ENCODE measurements at regions not wholly inside any gene's neighbourhood (a gene's known extent, or its start where the extent isn't known, plus 50 kb on each side); places are given as distances from the start of the nearest gene placed in this dataset.
"Not testable (repeated sequence)": the region's sequence is repeated elsewhere in the genome, so short reads cannot be mapped to it uniquely, and the experiment has no call there.

DNA sequence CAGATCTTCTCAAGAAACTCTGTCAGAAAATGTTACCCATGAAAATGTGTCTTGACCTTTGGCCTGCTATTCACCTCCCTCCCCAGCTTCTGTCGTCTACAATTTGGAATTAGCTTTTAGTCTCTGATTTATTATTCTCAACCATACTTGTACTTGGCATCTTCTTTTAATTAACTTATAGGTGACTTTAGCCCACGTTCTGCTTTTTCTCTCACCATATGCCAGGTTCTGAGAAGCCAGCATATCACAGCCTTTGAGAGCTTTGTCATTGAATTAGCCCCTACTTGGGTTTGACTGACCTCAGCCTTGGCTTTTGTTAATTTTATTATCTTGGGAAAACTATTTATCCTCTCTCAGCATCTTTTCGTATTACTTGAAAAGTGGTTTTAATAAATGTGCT, 355.9 kb downstream of the OXSM start:
- no peak for DNase-seq (ENCODE audit: low read depth)

DNA sequence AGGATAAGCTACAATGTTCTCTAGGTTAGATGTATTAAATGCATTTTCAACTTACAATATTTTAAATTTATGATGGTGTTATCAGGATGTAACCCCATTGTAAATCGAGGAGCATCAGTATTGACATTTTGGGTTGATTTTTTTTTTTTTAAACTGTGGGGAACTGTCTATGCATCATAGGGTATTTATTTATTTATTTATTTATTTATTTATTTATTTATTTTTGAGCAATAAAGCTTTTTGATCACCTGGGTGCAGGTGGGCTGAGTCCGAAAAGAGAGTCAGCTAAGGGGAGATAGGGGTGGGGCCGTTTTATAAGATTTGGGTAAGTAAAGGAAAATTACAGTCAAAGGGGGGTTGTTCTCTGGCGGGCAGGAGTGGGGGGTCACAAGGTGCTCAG, 367.5 kb downstream of the OXSM start:
- not testable (repeated sequence) for DNase-seq (ENCODE audit: low read depth)

DNA sequence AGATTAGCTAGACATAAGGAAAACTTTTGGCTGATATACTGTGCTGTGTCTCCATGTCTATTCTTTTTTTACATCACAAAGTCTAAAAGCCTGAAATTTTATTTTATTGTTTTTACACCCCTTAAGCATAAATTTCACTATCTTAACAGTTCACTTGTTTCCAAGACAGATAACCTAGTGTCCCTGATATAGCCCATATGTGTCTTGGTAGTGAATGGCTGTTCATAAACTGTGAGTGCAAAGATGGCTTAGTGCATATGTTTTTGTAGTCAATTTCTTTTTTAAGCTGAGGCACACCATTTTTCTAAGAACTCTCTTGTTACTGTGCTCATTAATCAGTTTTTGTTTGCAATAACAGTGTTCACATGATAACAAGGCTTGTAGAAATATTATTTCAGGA, 381.1 kb downstream of the OXSM start:
- no peak for DNase-seq (ENCODE audit: low read depth)

DNA sequence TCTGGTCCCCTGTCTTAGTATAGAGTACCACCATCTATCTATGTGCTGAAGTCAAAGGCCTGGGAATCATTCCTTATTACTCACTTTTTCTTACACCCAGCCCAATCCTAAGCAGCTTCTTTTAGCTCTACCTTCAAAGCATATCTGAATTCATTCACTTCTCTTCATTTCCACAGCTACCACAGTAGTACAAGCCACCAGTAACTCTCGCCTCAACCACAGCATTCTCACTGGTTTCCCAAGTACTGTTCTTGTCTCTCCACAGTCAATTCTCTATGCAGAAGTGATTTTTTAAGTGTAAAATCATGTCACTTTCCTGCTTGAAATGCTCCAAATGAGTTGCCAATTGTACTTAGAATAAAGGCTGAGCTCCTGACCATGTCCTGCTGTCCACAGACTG, 401.7 kb downstream of the OXSM start:
- DNase-seq (ENCODE audit: low read depth): no peak

DNA sequence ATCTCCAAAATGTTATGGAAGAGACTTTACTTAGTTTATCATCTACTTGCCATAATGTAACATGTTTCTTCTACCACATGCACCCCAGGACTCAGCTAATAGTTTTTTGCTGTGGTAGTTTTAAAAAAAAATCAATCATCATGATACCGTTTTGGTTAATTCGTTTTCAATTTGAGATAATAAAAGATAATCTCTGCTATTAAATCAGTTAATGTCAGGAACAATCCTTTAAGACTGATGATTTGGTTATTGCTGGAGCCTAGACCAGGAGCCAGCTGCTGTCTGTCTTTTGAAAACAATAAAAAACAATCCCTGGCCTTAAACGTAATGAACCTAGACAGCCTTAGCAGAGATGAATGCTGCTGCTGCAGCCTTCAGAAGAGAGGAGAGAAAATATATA, 403.7 kb downstream of the OXSM start:
- no peak for DNase-seq (ENCODE audit: low read depth)

- no peak for DNase-seq (ENCODE audit: low read depth)
Observed at GRCh38 chr3:26196781-26197180, 406.9 kb downstream of the OXSM start.

DNA sequence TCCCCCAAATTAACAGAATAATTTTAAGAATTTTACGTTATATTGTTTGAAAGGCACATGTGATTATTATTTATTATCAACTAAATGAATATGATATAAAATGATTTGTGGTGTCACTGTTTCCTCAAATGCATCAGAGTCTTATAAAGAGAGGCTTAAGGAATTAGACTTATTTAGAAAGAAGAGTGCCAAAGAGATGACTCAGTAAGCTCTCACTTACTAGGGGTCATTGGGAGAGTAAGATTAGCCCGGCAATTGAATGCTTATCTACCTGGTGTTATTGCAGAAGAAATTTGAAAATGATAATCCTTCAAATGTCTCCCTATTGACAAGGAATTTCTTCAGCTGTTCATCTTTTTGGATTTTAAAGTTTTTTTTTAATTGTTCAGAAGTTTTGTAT, 408.7 kb downstream of the OXSM start:
- no peak for DNase-seq (ENCODE audit: low read depth)

DNA sequence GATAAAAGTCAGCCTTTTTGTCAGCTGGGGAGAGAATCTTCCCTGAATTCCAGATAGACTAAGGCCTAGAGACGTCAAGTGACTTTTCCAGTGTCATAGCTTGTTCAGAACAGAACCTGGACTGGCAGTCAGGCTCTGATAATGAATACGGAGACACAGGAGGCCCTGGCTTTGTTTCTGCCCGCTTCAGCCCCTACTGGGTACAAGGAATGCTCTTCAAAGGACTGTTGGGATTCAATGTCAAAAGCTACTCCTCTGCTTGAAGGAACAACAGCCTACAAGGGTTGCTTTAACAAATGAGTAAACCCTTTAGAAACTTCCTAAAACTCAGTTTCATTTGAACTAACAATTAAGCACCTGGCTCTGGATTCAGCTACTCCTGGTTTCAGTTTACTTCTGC, 412.3 kb downstream of the OXSM start:
- DNase-seq (ENCODE audit: low read depth): no peak

DNA sequence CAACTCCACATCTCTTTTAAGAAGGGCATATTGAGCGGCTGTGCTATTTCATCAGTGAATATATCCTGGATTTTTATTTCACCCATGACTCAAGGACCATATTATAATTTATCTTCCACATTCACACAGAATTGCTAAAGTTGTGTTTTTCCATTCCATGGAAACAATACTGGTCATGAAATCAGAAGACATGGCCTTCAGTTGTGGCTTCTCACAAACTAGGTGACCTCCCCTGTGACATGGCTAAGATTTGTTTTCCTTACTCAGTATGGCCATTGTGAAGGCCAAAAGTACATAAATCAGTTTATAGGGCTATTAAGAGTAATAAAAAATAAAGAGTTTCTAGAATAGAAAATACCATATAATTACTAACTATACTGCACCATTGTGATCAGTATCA, 415.6 kb downstream of the OXSM start:
- no peak for DNase-seq (ENCODE audit: low read depth)

DNA sequence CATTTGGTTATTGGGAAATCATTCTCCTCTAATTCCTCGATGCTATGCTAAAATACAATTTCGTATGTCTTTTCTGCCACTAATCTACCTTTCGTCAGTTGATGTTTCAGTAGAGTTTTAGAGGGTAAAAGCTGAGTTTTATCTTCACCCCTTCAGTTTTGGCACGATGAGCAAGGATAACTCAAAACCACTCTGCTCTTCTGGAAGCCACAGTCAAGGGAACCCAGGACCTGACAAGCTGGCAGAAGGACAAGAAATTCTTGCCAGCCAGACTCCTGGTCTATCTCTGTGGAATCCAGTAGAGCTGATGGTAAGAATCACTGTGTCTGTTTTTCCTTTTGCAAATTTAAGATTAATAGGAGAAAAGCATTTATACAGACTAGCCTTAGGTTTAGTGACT, 414.4 kb upstream of the LRRC3B start:
- no peak for DNase-seq (ENCODE audit: low read depth)

- DNase-seq (ENCODE audit: low read depth): no peak
Observed at GRCh38 chr3:26229801-26230200, 392.8 kb upstream of the LRRC3B start.

- no peak for DNase-seq (ENCODE audit: low read depth)
Observed at GRCh38 chr3:26233374-26233773, 389.2 kb upstream of the LRRC3B start.

- DNase-seq (ENCODE audit: low read depth): no peak
Observed at GRCh38 chr3:26236531-26236930, 386.0 kb upstream of the LRRC3B start.

DNA sequence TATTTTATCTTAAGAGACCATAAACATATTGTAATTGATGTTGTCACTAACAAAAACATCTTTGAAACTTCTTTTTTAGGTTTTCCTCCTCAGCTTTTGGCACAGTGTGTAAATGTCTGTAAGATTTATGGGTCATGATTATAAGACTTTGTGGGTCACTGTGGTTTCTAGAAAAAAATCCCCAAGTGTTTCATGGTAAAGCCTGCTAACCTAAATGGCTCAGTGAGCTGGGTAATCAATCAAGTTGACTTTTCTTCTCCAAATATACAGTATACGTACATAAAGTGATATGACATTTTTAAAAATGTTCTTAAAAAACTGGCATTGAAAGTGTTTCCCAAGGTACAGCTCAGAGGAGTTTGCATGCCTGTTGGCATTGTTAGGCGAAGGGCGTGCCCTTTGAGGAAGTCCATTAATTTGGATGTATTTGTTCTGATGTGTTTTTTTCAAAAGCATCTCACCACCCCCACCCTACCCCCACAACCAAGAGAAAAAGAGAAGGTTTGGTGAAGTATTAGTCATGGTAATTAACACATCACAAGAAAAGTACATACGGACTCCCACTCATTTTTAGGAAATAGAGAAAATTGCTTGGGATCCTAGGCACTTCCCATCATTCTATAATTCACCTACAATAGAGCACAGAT, 385.4 kb upstream of the LRRC3B start:
- no peak for DNase-seq (ENCODE audit: low read depth)

- not testable (repeated sequence) for DNase-seq (ENCODE audit: low read depth)
Observed at GRCh38 chr3:26244586-26244985, 378.0 kb upstream of the LRRC3B start.

DNA sequence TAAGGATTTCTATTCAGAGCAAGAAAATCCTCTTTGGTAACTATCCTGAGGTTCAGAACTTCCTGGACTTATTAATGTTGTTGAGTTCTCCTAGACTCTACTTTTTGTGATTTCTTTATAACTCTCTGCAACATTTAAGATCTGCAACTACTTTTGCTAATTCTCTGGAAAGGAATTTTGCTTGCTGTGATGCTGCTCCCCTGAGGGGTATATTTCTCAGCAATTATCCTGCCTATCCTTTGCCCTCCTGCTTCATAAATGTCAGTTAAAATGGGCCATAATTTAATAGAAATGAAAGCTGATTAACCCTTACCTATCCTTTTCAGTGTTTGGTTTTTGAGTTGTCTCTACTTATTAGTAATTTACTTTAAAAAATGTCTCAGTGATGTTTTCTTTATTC, 377.3 kb upstream of the LRRC3B start:
- no peak for DNase-seq (ENCODE audit: low read depth)

DNA sequence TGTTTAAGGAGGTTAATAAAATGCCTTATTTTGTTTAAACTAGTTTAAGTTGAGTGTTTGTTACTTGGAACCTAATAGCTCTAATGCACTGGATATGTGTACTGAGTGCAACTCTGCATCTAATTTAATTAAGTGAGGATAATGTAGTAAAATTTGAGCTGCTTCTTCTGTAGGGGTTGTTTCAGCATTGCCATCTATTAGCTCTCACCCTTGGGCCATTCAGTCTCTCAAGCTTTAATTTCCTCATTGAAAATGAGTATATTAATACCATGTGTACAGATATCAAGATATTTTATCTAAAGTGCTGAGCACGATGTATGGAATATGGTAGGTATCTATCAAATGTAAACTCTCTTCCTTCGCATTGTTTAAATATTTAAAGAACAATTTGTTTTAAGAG, 375.7 kb upstream of the LRRC3B start:
- no peak for DNase-seq (ENCODE audit: low read depth)

GRCh38 chr3:26247712-26248111, 374.9 kb upstream of the LRRC3B start:
- no peak for DNase-seq (ENCODE audit: low read depth)

GRCh38 chr3:26252001-26252400, 370.6 kb upstream of the LRRC3B start:
- DNase-seq (ENCODE audit: low read depth): no peak

DNA sequence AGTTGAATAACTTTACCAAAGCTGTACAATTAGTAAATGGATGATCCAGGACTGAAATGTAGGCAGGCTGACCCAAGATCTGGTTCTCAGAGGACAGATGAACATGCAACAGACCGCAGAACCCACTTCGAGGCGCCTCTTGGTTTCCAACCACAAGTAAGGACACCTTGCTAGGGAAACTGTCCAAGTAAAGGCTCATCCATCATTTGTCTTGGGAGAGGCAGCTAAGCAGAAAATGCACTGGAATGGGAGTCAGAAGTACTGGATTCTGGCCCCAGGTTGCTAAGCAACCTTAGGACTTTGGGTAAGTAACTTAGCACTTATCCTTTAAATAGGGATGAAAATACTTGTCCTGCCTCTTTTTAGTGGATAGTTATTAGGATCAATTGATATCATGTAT, 366.3 kb upstream of the LRRC3B start:
- DNase-seq (ENCODE audit: low read depth): no peak

- DNase-seq (ENCODE audit: low read depth): no peak
Observed at GRCh38 chr3:26259176-26259575, 363.4 kb upstream of the LRRC3B start.

- no peak for DNase-seq (ENCODE audit: low read depth)
Observed at GRCh38 chr3:26260139-26260538, 362.4 kb upstream of the LRRC3B start.

GRCh38 chr3:26264708-26265107, 357.9 kb upstream of the LRRC3B start:
- DNase-seq (ENCODE audit: low read depth): no peak

DNA sequence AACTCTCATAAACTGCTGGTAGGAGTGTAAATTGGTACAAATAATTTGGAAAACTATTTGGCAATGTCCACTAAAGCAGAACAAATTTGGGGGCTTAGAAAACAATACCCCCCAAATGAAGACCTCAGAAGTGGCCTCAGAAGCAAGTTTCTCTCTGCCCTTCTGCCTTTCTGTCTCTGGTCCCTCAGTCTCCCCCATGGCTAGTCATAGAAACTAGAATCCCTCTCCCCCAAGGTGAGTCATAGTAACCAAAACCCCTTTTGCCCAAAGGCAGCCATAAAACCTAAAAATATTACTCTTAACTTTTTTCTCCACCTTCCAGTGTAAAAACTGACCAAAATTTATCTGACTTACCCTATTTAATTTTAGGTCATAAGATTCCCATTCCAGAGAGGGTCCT, 350.7 kb upstream of the LRRC3B start:
- DNase-seq (ENCODE audit: low read depth): no peak

DNA sequence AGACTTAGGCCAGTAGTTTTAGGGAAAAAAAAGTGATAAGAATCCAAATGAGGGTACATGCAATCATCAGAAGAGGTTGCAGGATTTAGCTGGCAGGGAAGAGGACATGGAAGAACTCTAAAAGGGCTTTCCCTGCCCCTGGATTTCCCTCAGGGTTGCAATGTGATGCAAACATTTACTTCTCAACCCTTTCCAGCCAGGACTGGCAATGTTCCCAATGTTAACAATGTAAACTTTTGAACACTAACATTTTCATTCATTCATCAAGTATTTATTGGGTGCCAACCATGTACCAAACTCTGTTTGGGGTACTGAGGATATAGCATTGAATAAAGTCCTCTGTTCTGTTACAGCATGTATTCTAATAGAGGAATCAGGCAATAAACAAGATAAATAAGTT, 349.4 kb upstream of the LRRC3B start:
- DNase-seq (ENCODE audit: low read depth): no peak

Data from Daoy (cell line).